ENCODE measurements at regions not wholly inside any gene's neighbourhood (a gene's known extent, or its start where the extent isn't known, plus 50 kb on each side); places are given as distances from the start of the nearest gene placed in this dataset.

DNA sequence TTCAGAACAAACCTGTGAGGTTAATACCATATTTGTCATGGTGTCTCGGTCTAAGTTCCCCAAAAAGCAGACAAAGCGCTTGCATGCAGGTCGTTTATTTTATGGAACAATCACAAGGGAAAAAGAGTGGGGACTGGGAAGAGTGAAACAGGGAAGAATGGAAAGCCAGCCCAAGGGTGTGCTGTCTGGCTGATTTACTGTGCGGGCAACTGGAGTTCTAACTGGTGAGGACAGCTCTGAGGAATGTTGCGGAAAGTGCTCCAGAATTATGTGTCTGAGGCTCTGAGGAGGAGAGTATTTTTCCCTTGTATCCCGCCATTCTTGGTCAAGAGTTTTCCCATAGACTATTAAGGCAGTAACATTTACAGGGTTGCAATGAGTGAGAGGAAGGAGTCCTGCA, 465.4 kb downstream of the RMST start:
- TF ChIP-seq, protein P1, sequence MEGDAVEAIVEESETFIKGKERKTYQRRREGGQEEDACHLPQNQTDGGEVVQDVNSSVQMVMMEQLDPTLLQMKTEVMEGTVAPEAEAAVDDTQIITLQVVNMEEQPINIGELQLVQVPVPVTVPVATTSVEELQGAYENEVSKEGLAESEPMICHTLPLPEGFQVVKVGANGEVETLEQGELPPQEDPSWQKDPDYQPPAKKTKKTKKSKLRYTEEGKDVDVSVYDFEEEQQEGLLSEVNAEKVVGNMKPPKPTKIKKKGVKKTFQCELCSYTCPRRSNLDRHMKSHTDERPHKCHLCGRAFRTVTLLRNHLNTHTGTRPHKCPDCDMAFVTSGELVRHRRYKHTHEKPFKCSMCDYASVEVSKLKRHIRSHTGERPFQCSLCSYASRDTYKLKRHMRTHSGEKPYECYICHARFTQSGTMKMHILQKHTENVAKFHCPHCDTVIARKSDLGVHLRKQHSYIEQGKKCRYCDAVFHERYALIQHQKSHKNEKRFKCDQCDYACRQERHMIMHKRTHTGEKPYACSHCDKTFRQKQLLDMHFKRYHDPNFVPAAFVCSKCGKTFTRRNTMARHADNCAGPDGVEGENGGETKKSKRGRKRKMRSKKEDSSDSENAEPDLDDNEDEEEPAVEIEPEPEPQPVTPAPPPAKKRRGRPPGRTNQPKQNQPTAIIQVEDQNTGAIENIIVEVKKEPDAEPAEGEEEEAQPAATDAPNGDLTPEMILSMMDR (IDR thresholded peaks at IDR 0.05) = no peak
- TF ChIP-seq POLR2A (IDR thresholded peaks at IDR 0.05) = no peak

Measured in adrenal gland (tissue), 5 donors.